ENCODE measurements at regions not wholly inside any gene's neighbourhood (a gene's known extent, or its start where the extent isn't known, plus 50 kb on each side); places are given as distances from the start of the nearest gene placed in this dataset.

DNA sequence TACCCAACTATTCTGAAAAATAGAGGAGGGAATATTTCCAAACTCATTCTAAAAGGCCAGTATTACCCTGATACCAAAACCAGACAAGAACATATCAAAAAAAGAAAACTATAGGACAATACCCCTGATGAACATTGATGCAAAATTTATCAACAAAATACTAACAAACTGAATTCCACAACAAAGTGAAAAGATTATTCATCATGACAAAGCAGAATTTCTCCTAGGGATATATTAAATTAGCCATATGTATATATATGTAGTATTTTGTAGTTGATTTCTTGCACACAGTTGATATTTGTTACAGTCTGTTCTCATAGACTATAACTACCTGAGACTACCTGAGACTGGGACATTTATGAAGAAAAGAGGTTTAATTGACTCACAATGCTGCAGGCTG, 495.0 kb upstream of the SPRY2 start:
- TF ChIP-seq EZH2phosphoT487 (IDR thresholded peaks at IDR 0.05; ENCODE audit: borderline replicate concordance, low read depth, low read length) (no peak), CTCF (conservative IDR thresholded peaks at IDR 0.05; ENCODE audit: low read length) (no peak)
